Gastroesophageal sphincter (tissue), 3 donors: ENCODE measurements at regions not wholly inside any gene's neighbourhood (a gene's known extent, or its start where the extent isn't known, plus 50 kb on each side); places are given as distances from the start of the nearest gene placed in this dataset.

ENCODE experiments used
- CTCF ChIP-seq, 4 experiments: fragments of 200-600 bp in 2 of 4; fragments of 450-650 bp in 2 of 4; sonication (generic) in 1 of 4; IDR thresholded peaks; one replicate each; pipeline ENCODE4 v1.5.1; 2017 to 2019; ENCODE audit warnings: antibody characterized with exemption in 4 of 4, mild to moderate bottlenecking in 2 of 4, moderate library complexity in 2 of 4
- POLR2A ChIP-seq, 2 donors: fragments of 450-650 bp; IDR thresholded peaks; one replicate each; pipeline ENCODE4 v1.6.1; 2017; ENCODE audit warnings: antibody characterized with exemption in 2 of 2, mild to moderate bottlenecking in 2 of 2, moderate library complexity in 1 of 2

- TF ChIP-seq CTCF (IDR thresholded peaks at IDR 0.05): no peak
- no peak for TF ChIP-seq POLR2A (IDR thresholded peaks at IDR 0.05)
Observed at GRCh38 chr15:31482122-31482922, 155.7 kb downstream of the KLF13 start.
